WTC11 (cell line): ENCODE measurements at regions not wholly inside any gene's neighbourhood (a gene's known extent, or its start where the extent isn't known, plus 50 kb on each side); places are given as distances from the start of the nearest gene placed in this dataset.

Experiments
- ATAC-seq: fragments of 200-7000 bp; cut with Tn5 transposase; 2 replicates; pipeline ENCODE4 v1.10.0; 2021; ENCODE audit warnings: mild to moderate bottlenecking, moderate library complexity
- CTCF ChIA-PET: fragments of 300-600 bp; sonication (Branson Sonifier 250); formaldehyde crosslinking; loops from one replicate; lab custom pipeline; 2021; ENCODE audit warnings: antibody characterized with exemption; lab: Charles Lee
- POLR2A ChIA-PET: fragments of 350-600 bp; sonication (Branson Sonifier 250); formaldehyde crosslinking; loops from one replicate; lab custom pipeline; 2021; ENCODE audit warnings: antibody characterized with exemption; lab: Charles Lee
- DNase-seq: peaks from one replicate; pipeline ENCODE4 v3.0.0; 2021; ENCODE audit warnings: low spot score
- H3K27ac Mint-ChIP-seq: 2 replicates; pipeline ENCODE4 v1.8.0; 2021; ENCODE audit warnings: mixed read lengths
- H3K27me3 Mint-ChIP-seq: 2 replicates; pipeline ENCODE4 v1.8.0; 2021; ENCODE audit warnings: low read depth, mild to moderate bottlenecking, moderate library complexity, mixed read lengths
- H3K36me3 Mint-ChIP-seq: 2 replicates; pipeline ENCODE4 v1.8.0; 2021; ENCODE audit warnings: mixed read lengths
- H3K4me1 Mint-ChIP-seq: 2 replicates; pipeline ENCODE4 v1.8.0; 2022; ENCODE audit warnings: mixed read lengths
- H3K4me3 Mint-ChIP-seq: 2 replicates; pipeline ENCODE4 v1.8.0; 2021; ENCODE audit warnings: mild to moderate bottlenecking, moderate library complexity, mixed read lengths
- H3K9me3 Mint-ChIP-seq: 2 replicates; pipeline ENCODE4 v1.8.0; 2021; ENCODE audit warnings: mixed read lengths
- CBFB ChIP-seq: sonication (generic); formaldehyde crosslinking; IDR thresholded peaks from 2 replicates; pipeline ENCODE4 v1.8.1; 2022; ENCODE audit warnings: mild to moderate bottlenecking, low read depth, missing genetic modification reagents
- ESRRA ChIP-seq: sonication (generic); formaldehyde crosslinking; IDR thresholded peaks from 2 replicates; pipeline ENCODE4 v1.8.1; 2022; ENCODE audit warnings: mild to moderate bottlenecking, missing genetic modification reagents, borderline replicate concordance
- FOXJ3 ChIP-seq: sonication (generic); formaldehyde crosslinking; IDR thresholded peaks from 2 replicates; pipeline ENCODE4 v1.9.0; 2021; ENCODE audit warnings: missing genetic modification reagents, mild to moderate bottlenecking, borderline replicate concordance
- NFE2L1 ChIP-seq: sonication (generic); formaldehyde crosslinking; IDR thresholded peaks from 2 replicates; pipeline ENCODE4 v1.8.1; 2023; ENCODE audit warnings: missing genetic modification reagents
- OVOL2 ChIP-seq: fragments of 250-450 bp; sonication (Bioruptor Pico); IDR thresholded peaks from 2 replicates; pipeline ENCODE4 v1.9.0; 2021; ENCODE audit warnings: mild to moderate bottlenecking, borderline replicate concordance
- TEAD1 ChIP-seq: sonication (generic); formaldehyde crosslinking; IDR thresholded peaks from 2 replicates; pipeline ENCODE4 v1.8.0; 2022; ENCODE audit warnings: mild to moderate bottlenecking, missing genetic modification reagents
- ZBTB21 ChIP-seq: sonication (generic); formaldehyde crosslinking; IDR thresholded peaks from 2 replicates; pipeline ENCODE4 v1.8.1; 2023; ENCODE audit warnings: mild to moderate bottlenecking, missing genetic modification reagents, borderline replicate concordance
- ZNF138 ChIP-seq: sonication (generic); formaldehyde crosslinking; conservative IDR thresholded peaks from 2 replicates; pipeline ENCODE4 v1.8.1; 2022; ENCODE audit warnings: mild to moderate bottlenecking, moderate library complexity, missing genetic modification reagents
- ZNF219 ChIP-seq: sonication (generic); formaldehyde crosslinking; IDR thresholded peaks from 2 replicates; pipeline ENCODE4 v1.8.0; 2023; ENCODE audit warnings: missing genetic modification reagents, mild to moderate bottlenecking, borderline replicate concordance
- TF ChIP-seq, protein P1 (sequence below): sonication (generic); formaldehyde crosslinking; IDR thresholded peaks from 2 replicates; pipeline ENCODE4 v1.8.1; 2023; ENCODE audit warnings: mild to moderate bottlenecking, missing genetic modification reagents, moderate library complexity
- TF ChIP-seq, protein P2 (sequence below): sonication (generic); formaldehyde crosslinking; IDR thresholded peaks from 2 replicates; pipeline ENCODE4 v1.8.0; 2023; ENCODE audit warnings: missing genetic modification reagents
- TF ChIP-seq, protein P3 (sequence below): sonication (generic); formaldehyde crosslinking; IDR thresholded peaks from 2 replicates; pipeline ENCODE4 v1.8.1; 2022; ENCODE audit warnings: missing genetic modification reagents, borderline replicate concordance
- TF ChIP-seq, protein P4 (sequence below): sonication (generic); formaldehyde crosslinking; IDR thresholded peaks from 2 replicates; pipeline ENCODE4 v1.8.0; 2022; ENCODE audit warnings: mild to moderate bottlenecking, missing genetic modification reagents
- TF ChIP-seq, protein P5 (sequence below): sonication (generic); formaldehyde crosslinking; IDR thresholded peaks from 2 replicates; pipeline ENCODE4 v1.8.0; 2023; ENCODE audit warnings: missing genetic modification reagents, mild to moderate bottlenecking, borderline replicate concordance
- TF ChIP-seq, protein P6 (sequence below): fragments of 250-450 bp; sonication (Bioruptor Pico); IDR thresholded peaks from 2 replicates; pipeline ENCODE4 v1.9.0; 2021; ENCODE audit warnings: mild to moderate bottlenecking, borderline replicate concordance

DNA sequence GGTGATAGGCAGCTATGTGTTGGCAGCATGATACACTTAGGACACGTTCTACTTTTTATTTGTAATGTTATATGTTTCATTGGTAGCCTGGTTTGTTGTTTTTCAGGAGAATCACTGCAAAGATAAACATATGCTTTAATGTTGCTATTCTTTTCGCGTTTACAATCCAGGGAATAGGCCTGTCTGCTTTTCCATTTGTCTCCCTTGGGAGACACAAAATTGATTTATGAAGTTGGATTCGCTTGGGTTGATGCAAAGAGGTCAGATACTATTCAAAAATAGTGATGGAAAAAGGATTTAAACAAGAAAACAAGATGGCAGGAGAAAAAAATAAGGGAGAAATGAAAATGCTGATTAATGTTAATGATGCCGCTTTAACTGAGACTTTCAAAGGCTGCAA, 179.5 kb upstream of the SOX4 start:
- POLR2A ChIA-PET = interaction anchor here (0.6 to 1.0 kb wide), 2 partner anchors 9 to 113 kb away, joined by 3 to 4 read pairs; no protein-coding TSS in a partner anchor
- DNase-seq = no peak
- CTCF ChIA-PET = interaction anchor here (0.5 kb wide), 1 partner anchor 40 kb away, joined by 3 read pairs; no protein-coding TSS in a partner anchor
- Mint-ChIP-seq H3K4me3 (no peak overlapping the region), H3K27ac (no peak overlapping the region), H3K27me3 (no peaks in the 10 kb centered on the region), H3K4me1 (peaks cover 8% of the 10 kb centered on the region; the same call in 1 of the 2 replicates), H3K36me3 (no peaks in the 10 kb centered on the region), H3K9me3 (0 out of 2 replicates have a peak, but pooled peaks cover 3% of the 10 kb centered on the region)
- TF ChIP-seq NFE2L1 (no peak), OVOL2 (no peak), ZBTB21 (CRISPR knock-in tag) (no peak), ESRRA (CRISPR knock-in tag) (no peak), FOXJ3 (CRISPR knock-in tag) (no peak), ZNF138 (CRISPR knock-in tag) (no peak), CBFB (no peak), TEAD1 (no peak), ZNF219 (CRISPR knock-in tag) (no peak)
- TF ChIP-seq, protein P1, sequence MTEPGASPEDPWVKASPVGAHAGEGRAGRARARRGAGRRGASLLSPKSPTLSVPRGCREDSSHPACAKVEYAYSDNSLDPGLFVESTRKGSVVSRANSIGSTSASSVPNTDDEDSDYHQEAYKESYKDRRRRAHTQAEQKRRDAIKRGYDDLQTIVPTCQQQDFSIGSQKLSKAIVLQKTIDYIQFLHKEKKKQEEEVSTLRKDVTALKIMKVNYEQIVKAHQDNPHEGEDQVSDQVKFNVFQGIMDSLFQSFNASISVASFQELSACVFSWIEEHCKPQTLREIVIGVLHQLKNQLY (CRISPR knock-in tag) = no peak
- TF ChIP-seq, protein P2, sequence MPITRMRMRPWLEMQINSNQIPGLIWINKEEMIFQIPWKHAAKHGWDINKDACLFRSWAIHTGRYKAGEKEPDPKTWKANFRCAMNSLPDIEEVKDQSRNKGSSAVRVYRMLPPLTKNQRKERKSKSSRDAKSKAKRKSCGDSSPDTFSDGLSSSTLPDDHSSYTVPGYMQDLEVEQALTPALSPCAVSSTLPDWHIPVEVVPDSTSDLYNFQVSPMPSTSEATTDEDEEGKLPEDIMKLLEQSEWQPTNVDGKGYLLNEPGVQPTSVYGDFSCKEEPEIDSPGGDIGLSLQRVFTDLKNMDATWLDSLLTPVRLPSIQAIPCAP (CRISPR knock-in tag) = no peak
- TF ChIP-seq, protein P3, sequence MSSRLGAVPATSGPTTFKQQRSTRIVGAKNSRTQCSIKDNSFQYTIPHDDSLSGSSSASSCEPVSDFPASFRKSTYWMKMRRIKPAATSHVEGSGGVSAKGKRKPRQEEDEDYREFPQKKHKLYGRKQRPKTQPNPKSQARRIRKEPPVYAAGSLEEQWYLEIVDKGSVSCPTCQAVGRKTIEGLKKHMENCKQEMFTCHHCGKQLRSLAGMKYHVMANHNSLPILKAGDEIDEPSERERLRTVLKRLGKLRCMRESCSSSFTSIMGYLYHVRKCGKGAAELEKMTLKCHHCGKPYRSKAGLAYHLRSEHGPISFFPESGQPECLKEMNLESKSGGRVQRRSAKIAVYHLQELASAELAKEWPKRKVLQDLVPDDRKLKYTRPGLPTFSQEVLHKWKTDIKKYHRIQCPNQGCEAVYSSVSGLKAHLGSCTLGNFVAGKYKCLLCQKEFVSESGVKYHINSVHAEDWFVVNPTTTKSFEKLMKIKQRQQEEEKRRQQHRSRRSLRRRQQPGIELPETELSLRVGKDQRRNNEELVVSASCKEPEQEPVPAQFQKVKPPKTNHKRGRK = no peak
- TF ChIP-seq, protein P4, sequence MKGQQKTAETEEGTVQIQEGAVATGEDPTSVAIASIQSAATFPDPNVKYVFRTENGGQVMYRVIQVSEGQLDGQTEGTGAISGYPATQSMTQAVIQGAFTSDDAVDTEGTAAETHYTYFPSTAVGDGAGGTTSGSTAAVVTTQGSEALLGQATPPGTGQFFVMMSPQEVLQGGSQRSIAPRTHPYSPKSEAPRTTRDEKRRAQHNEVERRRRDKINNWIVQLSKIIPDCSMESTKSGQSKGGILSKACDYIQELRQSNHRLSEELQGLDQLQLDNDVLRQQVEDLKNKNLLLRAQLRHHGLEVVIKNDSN = no peak
- TF ChIP-seq, protein P5, sequence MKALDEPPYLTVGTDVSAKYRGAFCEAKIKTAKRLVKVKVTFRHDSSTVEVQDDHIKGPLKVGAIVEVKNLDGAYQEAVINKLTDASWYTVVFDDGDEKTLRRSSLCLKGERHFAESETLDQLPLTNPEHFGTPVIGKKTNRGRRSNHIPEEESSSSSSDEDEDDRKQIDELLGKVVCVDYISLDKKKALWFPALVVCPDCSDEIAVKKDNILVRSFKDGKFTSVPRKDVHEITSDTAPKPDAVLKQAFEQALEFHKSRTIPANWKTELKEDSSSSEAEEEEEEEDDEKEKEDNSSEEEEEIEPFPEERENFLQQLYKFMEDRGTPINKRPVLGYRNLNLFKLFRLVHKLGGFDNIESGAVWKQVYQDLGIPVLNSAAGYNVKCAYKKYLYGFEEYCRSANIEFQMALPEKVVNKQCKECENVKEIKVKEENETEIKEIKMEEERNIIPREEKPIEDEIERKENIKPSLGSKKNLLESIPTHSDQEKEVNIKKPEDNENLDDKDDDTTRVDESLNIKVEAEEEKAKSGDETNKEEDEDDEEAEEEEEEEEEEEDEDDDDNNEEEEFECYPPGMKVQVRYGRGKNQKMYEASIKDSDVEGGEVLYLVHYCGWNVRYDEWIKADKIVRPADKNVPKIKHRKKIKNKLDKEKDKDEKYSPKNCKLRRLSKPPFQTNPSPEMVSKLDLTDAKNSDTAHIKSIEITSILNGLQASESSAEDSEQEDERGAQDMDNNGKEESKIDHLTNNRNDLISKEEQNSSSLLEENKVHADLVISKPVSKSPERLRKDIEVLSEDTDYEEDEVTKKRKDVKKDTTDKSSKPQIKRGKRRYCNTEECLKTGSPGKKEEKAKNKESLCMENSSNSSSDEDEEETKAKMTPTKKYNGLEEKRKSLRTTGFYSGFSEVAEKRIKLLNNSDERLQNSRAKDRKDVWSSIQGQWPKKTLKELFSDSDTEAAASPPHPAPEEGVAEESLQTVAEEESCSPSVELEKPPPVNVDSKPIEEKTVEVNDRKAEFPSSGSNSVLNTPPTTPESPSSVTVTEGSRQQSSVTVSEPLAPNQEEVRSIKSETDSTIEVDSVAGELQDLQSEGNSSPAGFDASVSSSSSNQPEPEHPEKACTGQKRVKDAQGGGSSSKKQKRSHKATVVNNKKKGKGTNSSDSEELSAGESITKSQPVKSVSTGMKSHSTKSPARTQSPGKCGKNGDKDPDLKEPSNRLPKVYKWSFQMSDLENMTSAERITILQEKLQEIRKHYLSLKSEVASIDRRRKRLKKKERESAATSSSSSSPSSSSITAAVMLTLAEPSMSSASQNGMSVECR (CRISPR knock-in tag) = no peak
- TF ChIP-seq, protein P6, sequence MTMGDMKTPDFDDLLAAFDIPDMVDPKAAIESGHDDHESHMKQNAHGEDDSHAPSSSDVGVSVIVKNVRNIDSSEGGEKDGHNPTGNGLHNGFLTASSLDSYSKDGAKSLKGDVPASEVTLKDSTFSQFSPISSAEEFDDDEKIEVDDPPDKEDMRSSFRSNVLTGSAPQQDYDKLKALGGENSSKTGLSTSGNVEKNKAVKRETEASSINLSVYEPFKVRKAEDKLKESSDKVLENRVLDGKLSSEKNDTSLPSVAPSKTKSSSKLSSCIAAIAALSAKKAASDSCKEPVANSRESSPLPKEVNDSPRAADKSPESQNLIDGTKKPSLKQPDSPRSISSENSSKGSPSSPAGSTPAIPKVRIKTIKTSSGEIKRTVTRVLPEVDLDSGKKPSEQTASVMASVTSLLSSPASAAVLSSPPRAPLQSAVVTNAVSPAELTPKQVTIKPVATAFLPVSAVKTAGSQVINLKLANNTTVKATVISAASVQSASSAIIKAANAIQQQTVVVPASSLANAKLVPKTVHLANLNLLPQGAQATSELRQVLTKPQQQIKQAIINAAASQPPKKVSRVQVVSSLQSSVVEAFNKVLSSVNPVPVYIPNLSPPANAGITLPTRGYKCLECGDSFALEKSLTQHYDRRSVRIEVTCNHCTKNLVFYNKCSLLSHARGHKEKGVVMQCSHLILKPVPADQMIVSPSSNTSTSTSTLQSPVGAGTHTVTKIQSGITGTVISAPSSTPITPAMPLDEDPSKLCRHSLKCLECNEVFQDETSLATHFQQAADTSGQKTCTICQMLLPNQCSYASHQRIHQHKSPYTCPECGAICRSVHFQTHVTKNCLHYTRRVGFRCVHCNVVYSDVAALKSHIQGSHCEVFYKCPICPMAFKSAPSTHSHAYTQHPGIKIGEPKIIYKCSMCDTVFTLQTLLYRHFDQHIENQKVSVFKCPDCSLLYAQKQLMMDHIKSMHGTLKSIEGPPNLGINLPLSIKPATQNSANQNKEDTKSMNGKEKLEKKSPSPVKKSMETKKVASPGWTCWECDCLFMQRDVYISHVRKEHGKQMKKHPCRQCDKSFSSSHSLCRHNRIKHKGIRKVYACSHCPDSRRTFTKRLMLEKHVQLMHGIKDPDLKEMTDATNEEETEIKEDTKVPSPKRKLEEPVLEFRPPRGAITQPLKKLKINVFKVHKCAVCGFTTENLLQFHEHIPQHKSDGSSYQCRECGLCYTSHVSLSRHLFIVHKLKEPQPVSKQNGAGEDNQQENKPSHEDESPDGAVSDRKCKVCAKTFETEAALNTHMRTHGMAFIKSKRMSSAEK (CRISPR knock-in tag) = no peak
- no peak for ATAC-seq
